A549 (cell line): ENCODE measurements at regions not wholly inside any gene's neighbourhood (a gene's known extent, or its start where the extent isn't known, plus 50 kb on each side); places are given as distances from the start of the nearest gene placed in this dataset.
"Not testable (repeated sequence)": the region's sequence is repeated elsewhere in the genome, so short reads cannot be mapped to it uniquely, and the experiment has no call there.

Experiments used
- CTCF ChIP-seq: fragments of >200 bp; sonication (Bioruptor Twin); formaldehyde crosslinking; IDR thresholded peaks from 3 replicates; pipeline ENCODE4 v1.5.1; 2016
- EHMT2 ChIP-seq: fragments of 200-600 bp; sonication (generic); IDR thresholded peaks from 2 replicates; pipeline ENCODE4 v1.6.1; 2016; ENCODE audit warnings: antibody characterized with exemption, low read depth, mild to moderate bottlenecking, moderate library complexity
- EP300 ChIP-seq, 2 experiments: fragments of >200 bp; sonication (Bioruptor Twin); formaldehyde crosslinking; IDR thresholded peaks; 2 replicates in 1 of 2; 3 replicates in 1 of 2; pipeline ENCODE4 v1.6.1; 2016 to 2017
- HDAC2 ChIP-seq: fragments of 200-600 bp; sonication (generic); IDR thresholded peaks from 2 replicates; pipeline ENCODE4 v1.6.1; 2016
- RARB ChIP-seq: fragments of 250-450 bp; sonication (Bioruptor Pico); IDR thresholded peaks from 2 replicates; pipeline ENCODE4 v1.8.0; 2021; ENCODE audit warnings: mild to moderate bottlenecking, moderate library complexity
- SMC3 ChIP-seq: fragments of >200 bp; sonication (Bioruptor Twin); formaldehyde crosslinking; IDR thresholded peaks from 3 replicates; pipeline ENCODE4 v1.6.1; 2018; ENCODE audit warnings: inconsistent platforms
- TF ChIP-seq, protein P1 (sequence below): IDR thresholded peaks from 2 replicates; pipeline ENCODE4 v1.6.1; 2012

GRCh38 chr9:42724841-42725835 lies 541.7 kb downstream of the SPATA31A6 start:
- not testable (repeated sequence) for TF ChIP-seq SMC3; CTCF; EP300 (IDR thresholded peaks at IDR 0.05); HDAC2; RARB (CRISPR knock-in tag); EHMT2
- TF ChIP-seq, protein P1, sequence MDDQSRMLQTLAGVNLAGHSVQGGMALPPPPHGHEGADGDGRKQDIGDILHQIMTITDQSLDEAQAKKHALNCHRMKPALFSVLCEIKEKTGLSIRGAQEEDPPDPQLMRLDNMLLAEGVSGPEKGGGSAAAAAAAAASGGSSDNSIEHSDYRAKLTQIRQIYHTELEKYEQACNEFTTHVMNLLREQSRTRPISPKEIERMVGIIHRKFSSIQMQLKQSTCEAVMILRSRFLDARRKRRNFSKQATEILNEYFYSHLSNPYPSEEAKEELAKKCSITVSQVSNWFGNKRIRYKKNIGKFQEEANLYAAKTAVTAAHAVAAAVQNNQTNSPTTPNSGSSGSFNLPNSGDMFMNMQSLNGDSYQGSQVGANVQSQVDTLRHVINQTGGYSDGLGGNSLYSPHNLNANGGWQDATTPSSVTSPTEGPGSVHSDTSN = not testable (repeated sequence)
